ENCODE measurements at regions not wholly inside any gene's neighbourhood (a gene's known extent, or its start where the extent isn't known, plus 50 kb on each side); places are given as distances from the start of the nearest gene placed in this dataset.

DNA sequence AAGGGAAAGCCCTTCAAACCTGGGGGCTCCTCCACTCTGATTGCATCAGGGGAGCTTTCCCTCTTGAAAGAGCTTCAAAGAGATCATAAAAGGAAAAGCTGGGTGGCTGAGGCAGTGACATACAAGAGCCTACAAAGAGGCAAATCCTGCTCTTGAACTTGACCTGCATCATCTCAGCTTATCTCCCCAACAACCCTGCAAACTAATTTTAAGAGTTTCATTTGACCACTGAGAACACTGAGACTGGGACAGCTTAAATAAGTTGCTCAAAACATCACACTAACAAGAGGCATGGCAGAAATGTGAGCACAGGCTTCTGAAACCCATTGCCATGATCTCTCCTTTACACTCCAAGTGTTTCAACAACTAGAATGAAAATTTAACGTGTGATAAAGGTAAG is 101.6 kb upstream of the PPARGC1A start:
- Histone ChIP-seq H3K36me3 (ENCODE audit: control insufficient read depth in 2 of 2, insufficient read depth in 2 of 2, low read length in 1 of 2) (no peaks in the 10 kb centered on the region), H3K4me1 (ENCODE audit: control insufficient read depth in 2 of 2, insufficient read depth in 2 of 2, low read length in 2 of 2) (no peaks in the 10 kb centered on the region), H3K9me3 (ENCODE audit: control insufficient read depth in 2 of 2, insufficient read depth in 1 of 2, low read length in 1 of 2) (no peaks in the 10 kb centered on the region), H3K4me3 (ENCODE audit: low read length in 2 of 2) (no peak overlapping the region), H3K27me3 (ENCODE audit: control insufficient read depth in 2 of 2, insufficient read depth in 1 of 2, low read length in 1 of 2) (no peaks in the 10 kb centered on the region), H3K27ac (ENCODE audit: low read depth in 1 of 2, low read length in 1 of 2) (no peak overlapping the region)
- no peak for DNase-seq (ENCODE audit: low read depth in 6 of 9, low spot score in 9 of 9)
- WGBS: 62% methylated on average over 1 of the region's 1 CpG

DNA sequence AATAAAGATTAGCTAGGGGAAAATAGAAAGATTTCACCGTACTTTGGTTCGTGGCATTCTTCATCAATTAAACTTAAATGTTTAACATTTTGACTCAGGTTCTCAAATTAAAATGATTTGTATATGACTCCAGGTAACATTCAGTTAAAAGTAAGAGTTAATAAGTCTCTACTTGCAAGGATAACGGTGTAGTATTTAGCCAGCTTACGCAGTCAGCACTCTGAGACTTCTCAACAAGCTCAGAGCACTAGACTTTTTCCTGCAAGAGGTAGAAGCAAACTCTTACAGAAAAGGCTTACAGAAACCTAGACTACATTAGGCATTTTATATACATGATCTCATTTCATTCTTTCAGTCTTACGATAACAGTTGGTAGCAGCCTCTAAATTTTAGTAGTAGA is 96.4 kb upstream of the PPARGC1A start:
- no peaks in the 10 kb centered on the region for H3K4me1 ChIP-seq (ENCODE audit: control insufficient read depth in 2 of 2, insufficient read depth in 2 of 2, low read length in 2 of 2)
- no peak for DNase-seq (ENCODE audit: low read depth in 6 of 9, low spot score in 9 of 9)
- 93% methylated on average over 5 of the region's 5 CpGs for WGBS

DNA sequence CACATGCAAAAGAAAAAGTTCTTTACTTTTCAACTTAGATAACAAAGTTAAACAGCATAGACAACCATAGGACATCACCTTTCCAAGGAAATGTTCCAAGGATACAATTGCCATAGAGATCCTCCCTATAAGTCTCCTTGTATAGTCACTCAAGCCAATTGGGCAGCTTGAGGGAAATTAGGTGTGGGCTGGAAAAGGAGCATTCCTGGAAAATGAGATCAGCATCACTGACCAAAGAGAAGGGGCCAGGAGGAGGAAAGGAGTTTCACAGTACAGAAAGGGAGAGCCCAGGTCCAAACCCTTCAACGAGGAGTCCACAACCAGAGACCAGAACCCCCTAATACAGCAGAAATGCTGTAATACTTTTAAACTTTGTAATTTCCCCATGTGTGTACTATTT is 91.5 kb upstream of the PPARGC1A start:
- H3K4me3 ChIP-seq (ENCODE audit: low read length in 2 of 2): no peak overlapping the region
- DNase-seq (ENCODE audit: low read depth in 6 of 9, low spot score in 9 of 9): no peak
- 94% methylated on average over 1 of the region's 1 CpG for WGBS

More for the DNA sequence above, 96.4 kb upstream of the PPARGC1A start:
- Histone ChIP-seq H3K36me3 (ENCODE audit: control insufficient read depth in 2 of 2, insufficient read depth in 2 of 2, low read length in 1 of 2) (no peaks in the 10 kb centered on the region), H3K27me3 (ENCODE audit: control insufficient read depth in 2 of 2, insufficient read depth in 1 of 2, low read length in 1 of 2) (no peaks in the 10 kb centered on the region), H3K9me3 (ENCODE audit: control insufficient read depth in 2 of 2, insufficient read depth in 1 of 2, low read length in 1 of 2) (no peaks in the 10 kb centered on the region), H3K27ac (ENCODE audit: low read depth in 1 of 2, low read length in 1 of 2) (no peak overlapping the region), H3K4me3 (ENCODE audit: low read length in 2 of 2) (no peak overlapping the region)

DNA sequence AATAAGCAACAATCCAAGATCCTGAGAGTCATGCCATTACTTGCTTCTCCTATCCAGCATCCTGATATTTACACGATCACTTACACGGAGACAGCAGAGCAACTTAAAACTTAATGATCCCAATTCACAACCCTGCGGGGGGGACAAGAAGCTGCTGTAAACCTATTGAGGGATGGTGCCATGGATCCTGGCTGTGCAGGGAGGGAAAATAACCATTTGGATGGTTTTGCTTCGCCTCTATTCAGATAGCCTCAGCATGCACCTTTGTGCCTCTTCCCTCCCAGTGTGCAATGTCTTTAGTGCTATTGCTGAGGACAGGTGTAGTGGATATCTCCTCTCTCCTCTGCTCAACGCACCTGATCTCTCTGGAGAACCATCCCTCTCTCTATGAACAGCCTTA is 89.7 kb upstream of the PPARGC1A start:
- WGBS: 67% methylated on average over 5 of the region's 5 CpGs
- Histone ChIP-seq H3K27me3 (ENCODE audit: control insufficient read depth in 2 of 2, insufficient read depth in 1 of 2, low read length in 1 of 2) (no peaks in the 10 kb centered on the region), H3K27ac (ENCODE audit: low read depth in 1 of 2, low read length in 1 of 2) (no peak overlapping the region), H3K4me1 (ENCODE audit: control insufficient read depth in 2 of 2, insufficient read depth in 2 of 2, low read length in 2 of 2) (no peaks in the 10 kb centered on the region), H3K9me3 (ENCODE audit: control insufficient read depth in 2 of 2, insufficient read depth in 1 of 2, low read length in 1 of 2) (no peaks in the 10 kb centered on the region), H3K36me3 (ENCODE audit: control insufficient read depth in 2 of 2, insufficient read depth in 2 of 2, low read length in 1 of 2) (no peaks in the 10 kb centered on the region), H3K4me3 (ENCODE audit: low read length in 2 of 2) (no peak overlapping the region)
- DNase-seq (ENCODE audit: low read depth in 6 of 9, low spot score in 9 of 9): no peak

More for the DNA sequence above, 91.5 kb upstream of the PPARGC1A start:
- Histone ChIP-seq H3K27ac (ENCODE audit: low read depth in 1 of 2, low read length in 1 of 2) (no peak overlapping the region), H3K36me3 (ENCODE audit: control insufficient read depth in 2 of 2, insufficient read depth in 2 of 2, low read length in 1 of 2) (no peaks in the 10 kb centered on the region), H3K9me3 (ENCODE audit: control insufficient read depth in 2 of 2, insufficient read depth in 1 of 2, low read length in 1 of 2) (no peaks in the 10 kb centered on the region), H3K4me1 (ENCODE audit: control insufficient read depth in 2 of 2, insufficient read depth in 2 of 2, low read length in 2 of 2) (no peaks in the 10 kb centered on the region), H3K27me3 (ENCODE audit: control insufficient read depth in 2 of 2, insufficient read depth in 1 of 2, low read length in 1 of 2) (no peaks in the 10 kb centered on the region)

DNA sequence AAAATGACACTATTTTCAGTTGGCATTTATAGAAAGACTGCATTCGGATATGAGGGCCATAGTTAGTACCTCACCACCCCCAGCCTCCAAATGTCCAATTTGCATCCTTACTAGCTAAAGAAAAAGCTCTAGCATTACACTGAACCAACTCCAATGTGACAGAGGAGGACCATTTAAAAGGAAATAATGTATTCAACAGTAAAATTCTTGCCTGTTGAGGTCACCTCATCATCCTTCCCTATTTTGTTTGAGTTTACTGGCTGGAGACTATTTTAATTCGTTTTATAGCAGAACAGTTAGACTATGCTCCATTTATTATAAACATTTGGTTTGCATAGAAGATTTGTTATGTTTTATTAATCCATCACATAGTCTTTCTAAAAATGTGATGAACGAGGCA is 88.2 kb upstream of the PPARGC1A start:
- H3K4me3 ChIP-seq (ENCODE audit: low read length in 2 of 2): no peak overlapping the region
- H3K9me3 ChIP-seq (ENCODE audit: control insufficient read depth in 2 of 2, insufficient read depth in 1 of 2, low read length in 1 of 2): no peaks in the 10 kb centered on the region
- no peaks in the 10 kb centered on the region for H3K4me1 ChIP-seq (ENCODE audit: control insufficient read depth in 2 of 2, insufficient read depth in 2 of 2, low read length in 2 of 2)
- H3K36me3 ChIP-seq (ENCODE audit: control insufficient read depth in 2 of 2, insufficient read depth in 2 of 2, low read length in 1 of 2): no peaks in the 10 kb centered on the region
- 82% methylated on average over 3 of the region's 3 CpGs for WGBS
- DNase-seq (ENCODE audit: low read depth in 6 of 9, low spot score in 9 of 9): no peak
- no peaks in the 10 kb centered on the region for H3K27me3 ChIP-seq (ENCODE audit: control insufficient read depth in 2 of 2, insufficient read depth in 1 of 2, low read length in 1 of 2)
- no peak overlapping the region for H3K27ac ChIP-seq (ENCODE audit: low read depth in 1 of 2, low read length in 1 of 2)

DNA sequence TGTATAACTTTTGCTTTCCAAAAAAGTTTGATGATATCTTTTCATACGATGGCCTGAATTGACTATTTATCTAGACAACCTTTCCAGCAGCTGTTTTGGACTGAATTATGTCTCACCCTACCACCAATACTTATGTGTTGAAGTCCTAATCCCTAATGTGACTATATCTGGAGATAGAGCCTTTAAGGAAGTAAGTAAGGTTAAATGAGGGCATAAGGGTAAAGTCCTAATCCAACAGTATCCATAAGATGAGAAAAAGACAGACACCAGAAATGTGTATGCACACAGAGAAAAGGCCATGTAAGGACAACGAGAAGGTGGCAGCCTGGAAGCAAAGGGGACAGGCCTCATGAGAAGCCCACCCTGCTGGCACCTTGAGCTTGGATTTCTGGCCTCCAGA is 86.6 kb upstream of the PPARGC1A start:
- Histone ChIP-seq H3K4me1 (ENCODE audit: control insufficient read depth in 2 of 2, insufficient read depth in 2 of 2, low read length in 2 of 2) (no peaks in the 10 kb centered on the region), H3K27me3 (ENCODE audit: control insufficient read depth in 2 of 2, insufficient read depth in 1 of 2, low read length in 1 of 2) (no peaks in the 10 kb centered on the region), H3K4me3 (ENCODE audit: low read length in 2 of 2) (no peak overlapping the region), H3K9me3 (ENCODE audit: control insufficient read depth in 2 of 2, insufficient read depth in 1 of 2, low read length in 1 of 2) (no peaks in the 10 kb centered on the region), H3K27ac (ENCODE audit: low read depth in 1 of 2, low read length in 1 of 2) (no peak overlapping the region), H3K36me3 (ENCODE audit: control insufficient read depth in 2 of 2, insufficient read depth in 2 of 2, low read length in 1 of 2) (no peaks in the 10 kb centered on the region)
- WGBS: 93% methylated on average over 2 of the region's 2 CpGs
- DNase-seq (ENCODE audit: low read depth in 6 of 9, low spot score in 9 of 9): no peak

DNA sequence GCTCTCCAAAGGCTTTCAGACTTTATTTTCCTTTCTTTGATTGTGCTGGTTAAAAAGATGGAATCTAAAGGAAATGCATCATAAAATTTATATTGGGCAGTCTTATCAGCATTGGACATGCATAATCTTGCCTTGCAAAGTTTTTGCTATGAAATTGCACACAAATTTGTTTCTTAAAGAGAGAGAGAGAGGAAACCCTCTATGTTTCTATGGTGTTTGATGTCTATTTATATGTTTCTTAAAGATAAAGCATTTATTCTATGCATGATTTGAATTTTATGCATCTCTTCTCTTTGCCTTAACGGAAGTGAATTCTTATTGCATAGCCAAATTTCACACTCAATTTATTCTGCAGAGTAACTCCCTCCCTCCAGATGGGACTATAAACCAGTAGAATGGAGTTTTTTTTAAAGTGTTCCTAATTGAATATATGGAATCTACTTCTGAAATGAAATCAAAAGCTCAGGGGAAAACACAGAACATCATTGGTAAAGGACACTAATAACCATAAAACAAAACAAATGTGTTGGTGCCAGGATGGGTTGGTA is 83.5 kb upstream of the PPARGC1A start:
- Histone ChIP-seq H3K9me3 (ENCODE audit: control insufficient read depth in 2 of 2, insufficient read depth in 1 of 2, low read length in 1 of 2) (no peaks in the 10 kb centered on the region), H3K27ac (ENCODE audit: low read depth in 1 of 2, low read length in 1 of 2) (no peak overlapping the region), H3K4me3 (ENCODE audit: low read length in 2 of 2) (no peak overlapping the region), H3K36me3 (ENCODE audit: control insufficient read depth in 2 of 2, insufficient read depth in 2 of 2, low read length in 1 of 2) (no peaks in the 10 kb centered on the region), H3K4me1 (ENCODE audit: control insufficient read depth in 2 of 2, insufficient read depth in 2 of 2, low read length in 2 of 2) (no peaks in the 10 kb centered on the region), H3K27me3 (ENCODE audit: control insufficient read depth in 2 of 2, insufficient read depth in 1 of 2, low read length in 1 of 2) (no peaks in the 10 kb centered on the region)
- no peak for DNase-seq (ENCODE audit: low read depth in 6 of 9, low spot score in 9 of 9)
- 91% methylated on average over 1 of the region's 1 CpG for WGBS

DNA sequence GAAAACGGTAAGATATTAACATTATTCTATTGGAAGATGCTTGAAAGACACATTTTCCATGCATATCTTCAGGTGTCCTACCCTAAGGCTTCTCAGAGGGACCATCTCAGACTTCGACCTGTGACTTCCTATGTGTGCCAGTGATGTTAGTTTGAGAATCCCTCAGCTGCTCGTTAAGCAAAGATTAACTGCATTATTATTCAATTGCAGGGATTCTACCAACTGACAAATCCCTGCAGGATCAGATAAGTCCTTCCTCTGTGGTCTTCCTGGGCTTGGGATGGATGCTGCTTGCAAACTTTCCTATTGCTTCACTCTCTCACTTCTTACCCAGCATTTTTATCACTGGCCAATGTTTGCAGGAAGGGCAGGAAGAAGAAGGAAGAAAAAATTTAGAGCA is 83.0 kb upstream of the PPARGC1A start:
- no peak for DNase-seq (ENCODE audit: low read depth in 6 of 9, low spot score in 9 of 9)
- Histone ChIP-seq H3K4me1 (ENCODE audit: control insufficient read depth in 2 of 2, insufficient read depth in 2 of 2, low read length in 2 of 2) (no peaks in the 10 kb centered on the region), H3K9me3 (ENCODE audit: control insufficient read depth in 2 of 2, insufficient read depth in 1 of 2, low read length in 1 of 2) (no peaks in the 10 kb centered on the region), H3K4me3 (ENCODE audit: low read length in 2 of 2) (no peak overlapping the region), H3K27me3 (ENCODE audit: control insufficient read depth in 2 of 2, insufficient read depth in 1 of 2, low read length in 1 of 2) (no peaks in the 10 kb centered on the region), H3K36me3 (ENCODE audit: control insufficient read depth in 2 of 2, insufficient read depth in 2 of 2, low read length in 1 of 2) (no peaks in the 10 kb centered on the region), H3K27ac (ENCODE audit: low read depth in 1 of 2, low read length in 1 of 2) (no peak overlapping the region)
- 71% methylated on average over 3 of the region's 3 CpGs for WGBS

DNA sequence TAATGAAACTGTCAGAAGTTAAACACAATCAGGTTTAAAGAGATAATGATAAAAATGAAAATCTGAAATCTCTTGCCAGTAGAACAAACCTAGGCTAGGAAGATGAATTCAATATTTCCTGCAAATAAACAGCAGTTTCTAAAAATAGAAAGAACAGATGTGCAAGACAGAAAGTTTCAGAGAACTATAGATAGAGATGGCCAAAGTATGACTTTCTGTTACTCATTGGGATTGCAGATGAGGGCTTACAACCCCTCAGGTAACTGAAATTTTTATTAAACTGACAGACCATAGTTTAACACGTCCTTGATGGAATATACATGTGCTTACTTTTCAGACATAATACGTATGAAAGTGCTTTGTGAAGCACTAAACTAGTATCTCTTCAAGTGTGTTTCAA is 82.3 kb upstream of the PPARGC1A start:
- H3K4me1 ChIP-seq (ENCODE audit: control insufficient read depth in 2 of 2, insufficient read depth in 2 of 2, low read length in 2 of 2): no peaks in the 10 kb centered on the region
- H3K27ac ChIP-seq (ENCODE audit: low read depth in 1 of 2, low read length in 1 of 2): no peak overlapping the region
- H3K36me3 ChIP-seq (ENCODE audit: control insufficient read depth in 2 of 2, insufficient read depth in 2 of 2, low read length in 1 of 2): no peaks in the 10 kb centered on the region
- 89% methylated on average over 2 of the region's 2 CpGs for WGBS
- no peaks in the 10 kb centered on the region for H3K9me3 ChIP-seq (ENCODE audit: control insufficient read depth in 2 of 2, insufficient read depth in 1 of 2, low read length in 1 of 2)
- no peak overlapping the region for H3K4me3 ChIP-seq (ENCODE audit: low read length in 2 of 2)
- no peaks in the 10 kb centered on the region for H3K27me3 ChIP-seq (ENCODE audit: control insufficient read depth in 2 of 2, insufficient read depth in 1 of 2, low read length in 1 of 2)
- DNase-seq (ENCODE audit: low read depth in 6 of 9, low spot score in 9 of 9): no peak
